HG03095 (cell line): ENCODE measurements at regions not wholly inside any gene's neighbourhood (a gene's known extent, or its start where the extent isn't known, plus 50 kb on each side); places are given as distances from the start of the nearest gene placed in this dataset.

Experiments used
- ATAC-seq: cut with Tn5 transposase; IDR thresholded peaks from one replicate; pipeline ENCODE4 v1.9.1; 2021; ENCODE audit warnings: moderate library complexity; ENCODE audit not compliant: unreplicated experiment

GRCh38 chr11:127218275-127218608 lies 217.7 kb upstream of the KIRREL3 start:
- no peak for ATAC-seq

GRCh38 chr11:127217452-127218274 lies 217.1 kb upstream of the KIRREL3 start:
- ATAC-seq: no peak

DNA sequence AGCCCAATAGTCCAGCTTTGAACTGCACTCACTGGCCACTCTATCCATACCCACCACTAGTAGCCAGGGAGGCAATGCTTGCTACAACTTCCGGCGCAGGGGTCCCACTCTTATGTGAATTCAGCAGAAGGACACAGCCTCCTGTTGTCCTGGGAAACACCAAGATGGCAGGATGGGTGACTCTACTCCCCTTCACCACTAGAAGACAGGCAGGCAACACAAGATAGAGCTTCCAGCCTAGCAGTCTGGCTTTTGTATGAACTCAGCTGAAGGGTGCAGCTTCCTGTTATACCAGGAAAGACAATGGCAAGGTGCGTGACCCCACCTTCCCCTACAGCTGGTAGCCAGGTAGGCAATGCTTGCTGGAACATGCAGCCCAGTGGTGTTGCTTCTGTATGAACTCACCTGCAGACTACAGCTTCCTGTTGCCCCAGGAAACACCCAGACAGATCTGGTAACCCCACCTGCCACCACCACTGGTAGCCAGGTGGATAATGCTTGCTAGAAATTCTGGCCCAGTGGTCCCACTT lies 205.2 kb upstream of the KIRREL3 start:
- no peak for ATAC-seq

DNA sequence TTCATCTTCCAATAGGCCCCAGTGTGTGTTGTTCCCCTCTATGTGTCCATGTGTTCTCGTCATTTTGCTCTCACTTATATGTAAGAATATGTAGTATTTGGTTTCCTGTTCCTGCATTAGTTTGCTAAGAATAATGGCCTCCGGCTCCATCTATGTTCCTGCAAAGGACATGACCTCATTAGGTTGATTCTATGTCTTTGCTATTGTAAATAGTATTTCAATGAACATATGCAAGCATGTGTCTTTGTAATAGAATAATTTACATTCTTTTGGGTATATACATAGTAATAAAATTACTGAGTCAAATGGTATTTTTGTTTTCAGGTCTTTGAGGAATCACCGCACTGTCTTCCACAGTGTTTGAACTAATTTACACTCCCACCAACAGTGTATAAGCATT lies 202.9 kb upstream of the KIRREL3 start:
- no peak for ATAC-seq

DNA sequence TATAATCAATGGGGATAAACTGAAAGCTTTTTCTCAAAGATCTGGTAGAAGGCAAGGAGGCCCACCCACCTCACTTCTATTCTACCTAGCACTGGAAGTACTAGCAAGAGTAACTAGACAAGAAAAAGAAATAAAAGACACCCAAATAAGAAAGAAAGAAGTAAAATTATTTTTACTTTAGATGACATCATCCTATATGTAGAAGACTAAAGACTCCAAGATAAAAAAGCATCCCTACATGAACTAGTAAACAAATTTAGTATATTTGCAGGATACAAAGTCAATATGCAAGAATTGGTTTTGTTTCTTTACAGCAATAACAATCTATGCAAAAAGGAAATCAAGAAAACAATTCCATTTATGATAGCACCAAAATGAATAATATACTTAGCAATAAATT lies 201.5 kb upstream of the KIRREL3 start:
- no peak for ATAC-seq

- ATAC-seq: no peak
Observed at GRCh38 chr11:127199306-127199801, 198.8 kb upstream of the KIRREL3 start.

- no peak for ATAC-seq
Observed at GRCh38 chr11:127195501-127196120, 195.0 kb upstream of the KIRREL3 start.

GRCh38 chr11:127194521-127194920 lies 194.0 kb upstream of the KIRREL3 start:
- no peak for ATAC-seq

DNA sequence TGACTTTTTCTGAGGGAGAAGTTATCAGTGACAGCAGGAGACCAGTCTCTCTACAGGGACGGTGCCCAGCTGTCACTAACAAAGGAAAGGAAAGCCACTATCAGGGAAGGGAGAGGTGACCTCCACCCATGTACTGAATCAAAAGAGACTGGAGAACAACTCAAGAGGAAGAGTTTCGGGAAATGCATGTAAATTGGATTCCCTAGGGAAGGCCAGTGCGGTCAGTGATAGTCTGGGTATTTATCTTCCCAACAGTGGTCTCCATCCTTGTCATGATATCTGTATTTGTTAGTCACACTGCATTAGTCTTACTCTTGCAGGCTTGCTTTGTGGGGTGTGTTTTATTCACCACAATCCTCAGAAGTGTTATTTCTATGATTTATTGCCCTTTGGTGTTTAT lies 193.4 kb upstream of the KIRREL3 start:
- ATAC-seq: no peak

DNA sequence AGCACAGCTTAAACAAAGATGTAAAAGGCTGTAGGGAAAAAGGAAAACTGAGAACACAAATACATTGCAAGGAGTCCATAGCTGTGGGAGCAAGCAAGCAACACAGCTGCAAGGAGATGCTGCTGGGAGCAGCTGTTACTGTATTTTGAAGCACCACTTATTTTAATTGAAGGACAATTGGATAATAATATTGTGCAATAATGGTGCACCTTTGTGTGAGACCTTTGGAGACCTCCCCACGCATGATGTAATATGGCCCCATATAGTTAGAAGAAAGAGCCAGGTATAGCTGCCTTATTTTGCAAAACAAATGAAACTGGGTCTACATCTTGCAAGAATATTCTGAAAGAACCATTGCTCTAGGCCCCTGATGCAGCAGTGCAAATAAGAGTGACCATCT lies 191.1 kb upstream of the KIRREL3 start:
- no peak for ATAC-seq

- ATAC-seq: no peak
Observed at GRCh38 chr11:127191261-127191660, 190.7 kb upstream of the KIRREL3 start.

- ATAC-seq: no peak
Observed at GRCh38 chr11:127182586-127183203, 182.1 kb upstream of the KIRREL3 start.

DNA sequence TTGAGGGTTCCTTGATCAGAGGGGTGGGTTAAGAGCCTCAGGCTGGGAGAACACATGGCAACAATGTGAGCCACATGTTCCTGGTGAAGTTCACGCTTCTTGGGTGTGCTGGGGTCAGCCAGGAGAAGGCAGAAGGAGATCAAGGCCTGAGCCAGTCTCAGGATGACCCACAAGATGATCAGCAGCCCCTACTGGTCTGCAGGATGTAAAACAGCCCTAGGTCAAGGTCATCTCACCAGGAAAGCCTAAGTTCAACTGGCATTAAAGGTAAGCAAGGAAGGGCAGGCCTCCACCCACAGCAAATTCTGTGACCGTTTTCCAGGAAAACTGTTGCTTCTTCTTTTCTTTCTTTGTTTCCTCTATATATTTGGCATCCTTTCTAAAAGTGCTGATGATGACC lies 156.7 kb upstream of the KIRREL3 start:
- no peak for ATAC-seq

DNA sequence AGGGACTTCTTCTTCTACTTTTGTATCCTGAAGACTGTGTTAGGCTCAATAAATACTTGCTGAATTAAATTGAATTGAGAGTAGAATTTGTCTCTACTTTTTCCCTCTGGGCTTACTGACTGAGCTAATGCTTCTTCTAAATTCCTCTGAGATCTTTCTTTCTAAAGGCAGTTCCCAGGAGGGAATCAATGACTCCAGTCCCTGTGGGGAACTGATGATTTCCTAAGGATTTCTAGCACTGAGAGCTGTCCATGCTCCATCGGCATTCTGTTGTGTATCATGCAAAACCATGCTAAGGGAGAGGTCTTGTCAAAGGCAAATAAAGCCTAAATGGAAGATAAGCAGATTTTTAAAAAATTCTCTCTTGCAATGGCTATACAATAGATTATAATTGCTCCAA lies 148.8 kb upstream of the KIRREL3 start:
- ATAC-seq: no peak

GRCh38 chr11:127143251-127143650 lies 142.7 kb upstream of the KIRREL3 start:
- no peak for ATAC-seq

DNA sequence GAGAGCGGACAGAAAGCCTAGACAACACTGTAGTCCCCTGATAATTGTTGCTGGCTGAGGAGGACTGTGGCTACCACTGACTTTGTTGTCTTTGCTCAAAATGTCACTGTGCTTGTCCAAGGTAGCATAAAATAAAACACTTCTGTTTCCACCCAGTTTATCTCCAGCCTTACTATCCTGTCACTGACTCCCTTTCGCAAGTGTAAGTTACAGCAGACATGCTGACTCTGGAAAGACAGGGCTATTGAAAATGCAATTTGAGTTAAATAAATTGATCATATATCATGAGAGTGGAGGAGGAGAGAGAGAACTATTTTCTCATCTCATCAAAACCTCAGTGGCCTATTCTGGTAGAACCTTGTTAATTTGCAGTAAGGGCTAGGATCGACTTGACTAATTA lies 138.0 kb upstream of the KIRREL3 start:
- no peak for ATAC-seq

- ATAC-seq: no peak
Observed at GRCh38 chr11:127137771-127138280, 137.3 kb upstream of the KIRREL3 start.

DNA sequence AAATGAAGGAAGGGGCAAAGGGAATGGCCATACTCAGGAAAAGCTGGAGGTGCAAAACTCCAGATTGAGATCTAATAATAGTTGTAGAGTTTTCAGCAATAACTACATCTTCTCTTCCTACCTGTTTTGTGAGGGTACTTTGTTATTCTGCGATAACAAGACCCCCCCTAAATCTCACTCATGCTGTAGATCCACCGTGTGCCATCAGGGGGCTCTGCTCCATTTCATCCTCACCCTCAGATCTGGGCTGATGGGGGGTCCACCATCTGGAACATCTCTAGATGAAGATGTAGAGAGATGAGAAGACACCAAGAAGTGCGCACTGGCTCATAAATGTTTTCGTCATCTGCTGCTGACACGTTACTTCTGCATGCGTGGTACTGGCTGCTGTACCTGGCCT lies 135.9 kb upstream of the KIRREL3 start:
- no peak for ATAC-seq

DNA sequence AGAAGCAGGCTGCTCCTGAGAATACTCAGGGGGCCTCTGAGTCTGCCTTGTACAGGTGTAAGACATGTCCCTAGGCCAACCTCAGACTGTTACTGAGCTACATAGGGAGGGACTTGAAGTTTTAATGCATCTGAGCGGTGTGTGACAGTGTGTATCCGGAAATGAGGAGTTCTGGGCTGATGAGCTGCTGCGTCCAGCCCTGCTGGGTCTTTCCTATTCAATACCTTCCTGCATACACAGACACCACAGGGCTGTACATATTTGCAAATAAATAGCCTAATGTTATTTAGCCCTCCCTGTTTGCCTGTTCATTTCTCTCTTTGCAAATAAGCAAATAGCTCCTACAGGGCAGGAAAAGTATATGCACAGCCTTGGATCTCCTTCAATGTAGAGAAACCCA lies 134.7 kb upstream of the KIRREL3 start:
- ATAC-seq: no peak

GRCh38 chr11:127133061-127133460 lies 132.5 kb upstream of the KIRREL3 start:
- ATAC-seq: no peak

- no peak for ATAC-seq
Observed at GRCh38 chr11:127130321-127130720, 129.8 kb upstream of the KIRREL3 start.

DNA sequence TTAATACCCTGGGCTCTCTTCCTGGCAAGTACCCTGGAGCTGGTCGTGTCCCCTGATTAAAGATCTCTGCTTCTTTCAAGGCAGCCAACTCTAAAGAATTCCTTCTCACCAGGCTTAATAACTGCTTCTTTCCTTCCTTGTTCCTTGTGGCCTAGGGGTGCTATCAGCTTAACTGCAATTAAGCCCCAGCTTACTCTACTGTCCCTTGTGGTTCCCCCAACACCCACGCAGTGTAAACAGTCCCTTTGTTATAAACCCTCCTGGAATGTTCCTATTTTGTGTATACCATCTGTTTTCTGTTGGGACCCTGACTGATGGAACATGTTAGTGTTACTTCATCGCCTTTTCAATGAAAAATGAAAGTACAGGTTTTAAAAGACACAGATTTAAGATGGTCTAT lies 126.4 kb upstream of the KIRREL3 start:
- ATAC-seq: no peak
